Adrenal gland (tissue), 9 donors: ENCODE measurements at regions not wholly inside any gene's neighbourhood (a gene's known extent, or its start where the extent isn't known, plus 50 kb on each side); places are given as distances from the start of the nearest gene placed in this dataset.

Experiments used
- DNase-seq, 7 donors: peaks; one replicate each; pipeline ENCODE4 v3.0.0-alpha.2; 2019 to 2020
- H3K27ac ChIP-seq, 5 donors: fragments of 200-600 bp; sonication (generic) in 4 of 5; 1 replicate in 3 of 5; 2 replicates in 2 of 5; pipeline versions ENCODE4 v1.5.1 to v1.8.0; 2016 to 2020; ENCODE audit warnings: mild to moderate bottlenecking in 1 of 5
- H3K27me3 ChIP-seq: fragments of 200-600 bp; 2 replicates; pipeline ENCODE4 v1.8.0; 2021
- H3K36me3 ChIP-seq, 2 donors: fragments of 200-600 bp; replicated peaks in 1 of 2; 1 replicate in 1 of 2; 2 replicates in 1 of 2; pipeline versions ENCODE4 v1.5.1 to v1.8.0; 2018 to 2022
- H3K4me1 ChIP-seq, 2 donors: fragments of 200-600 bp; replicated peaks in 1 of 2; 1 replicate in 1 of 2; 2 replicates in 1 of 2; pipeline versions ENCODE4 v1.5.1 to v1.8.0; 2018 to 2021
- H3K4me3 ChIP-seq, 4 donors: fragments of 200-600 bp; sonication (generic) in 3 of 4; one replicate each; pipeline ENCODE4 v1.5.1; 2016 to 2018
- H3K9me3 ChIP-seq, 3 donors: fragments of 200-600 bp; sonication (generic) in 1 of 3; replicated peaks in 1 of 3; 1 replicate in 2 of 3; 2 replicates in 1 of 3; pipeline versions ENCODE4 v1.5.1 to v1.8.0; 2016 to 2021
- CTCF ChIP-seq, 6 experiments: fragments of 450-650 bp in 4 of 6; fragments of 200-600 bp in 2 of 6; sonication (generic) in 1 of 6; IDR thresholded peaks; 1 replicate in 5 of 6; 2 replicates in 1 of 6; pipeline versions ENCODE4 v1.5.1 to v1.8.0; 2016 to 2021; ENCODE audit warnings: antibody characterized with exemption in 6 of 6, mild to moderate bottlenecking in 2 of 6, moderate library complexity in 1 of 6
- POLR2A ChIP-seq, 2 donors: fragments of 450-650 bp; IDR thresholded peaks; one replicate each; pipeline ENCODE4 v1.6.1; 2017; ENCODE audit warnings: antibody characterized with exemption in 2 of 2, mild to moderate bottlenecking in 2 of 2, moderate library complexity in 1 of 2
- WGBS, 4 donors: extraction: QIAGEN DNeasy Blood & Tissue Kit in 2 of 4; methylation state at CpG; one replicate each; pipeline versions ENCODE4 v1.1.5 to v1.1.7; 2013 to 2017; 5-methylcytosine and 5-hydroxymethylcytosine counted together
- intact Hi-C, 2 donors: fragments of 100-400 bp; cut with DNase I; formaldehyde crosslinking; loops; one replicate each; pipeline versions ENCODE4 v1.14.1 to v1.15.0; 2022 to 2023
- donor health status: healthy with polysubstance abuse.
- donor health status: Bipolar disorder and iron deficiency.
- donor health status: DM: yes; HTN: yes; CAD: no.
- donor health status: DM: no; HTN: no; CAD: no.
- donor health status: DM: no; HTN: no; CAD: no.

- no peaks in the 10 kb centered on the region for H3K4me1 ChIP-seq
- WGBS, 4 donors: 82 to 92% (median 91%) methylated on average over 8 of the region's 8 CpGs
- H3K27me3 ChIP-seq: no peaks in the 10 kb centered on the region
- no peaks in the 10 kb centered on the region for H3K9me3 ChIP-seq
- H3K36me3 ChIP-seq: no peaks in the 10 kb centered on the region
- no peak for DNase-seq
- no peak overlapping the region for H3K27ac ChIP-seq
- intact Hi-C loops: no loop called here
- TF ChIP-seq POLR2A (IDR thresholded peaks at IDR 0.05): no peak
- no peak for TF ChIP-seq CTCF (IDR thresholded peaks at IDR 0.05)
- H3K4me3 ChIP-seq: no peak overlapping the region
Measured at GRCh38 chr2:78498125-78498524, 527.4 kb upstream of the REG3G start.

- Histone ChIP-seq H3K4me3 (no peak overlapping the region), H3K27me3 (no peaks in the 10 kb centered on the region), H3K9me3 (no peaks in the 10 kb centered on the region), H3K27ac (no peak overlapping the region), H3K4me1 (no peaks in the 10 kb centered on the region), H3K36me3 (no peaks in the 10 kb centered on the region)
- DNase-seq: no peak
- intact Hi-C loops: no loop called here
- 89 to 98% (median 94%) methylated on average over 1 of the region's 1 CpG for WGBS, 4 donors
- TF ChIP-seq CTCF (IDR thresholded peaks at IDR 0.05) (no peak), POLR2A (IDR thresholded peaks at IDR 0.05) (no peak)
Measured at GRCh38 chr2:78506301-78506700, 519.2 kb upstream of the REG3G start.

GRCh38 chr2:78521938-78522337 is 503.6 kb upstream of the REG3G start:
- no peaks in the 10 kb centered on the region for H3K9me3 ChIP-seq
- H3K36me3 ChIP-seq: no peaks in the 10 kb centered on the region
- no peak for DNase-seq
- no peaks in the 10 kb centered on the region for H3K4me1 ChIP-seq
- TF ChIP-seq CTCF (IDR thresholded peaks at IDR 0.05) (no peak), POLR2A (IDR thresholded peaks at IDR 0.05) (no peak)
- intact Hi-C loops: no loop called here
- no peak overlapping the region for H3K27ac ChIP-seq
- WGBS, 4 donors: 57 to 67% (median 64%) methylated on average over 3 of the region's 3 CpGs
- H3K27me3 ChIP-seq: no peaks in the 10 kb centered on the region
- H3K4me3 ChIP-seq: no peak overlapping the region

- no peak for DNase-seq
- intact Hi-C loops: no loop called here
- WGBS, 4 donors: 45 to 63% (median 50%) methylated on average over 5 of the region's 5 CpGs
- H3K9me3 ChIP-seq: no peaks in the 10 kb centered on the region
- no peak overlapping the region for H3K27ac ChIP-seq
- no peaks in the 10 kb centered on the region for H3K36me3 ChIP-seq
- H3K27me3 ChIP-seq: no peaks in the 10 kb centered on the region
- H3K4me1 ChIP-seq: no peaks in the 10 kb centered on the region
- no peak for TF ChIP-seq CTCF (IDR thresholded peaks at IDR 0.05)
- TF ChIP-seq POLR2A (IDR thresholded peaks at IDR 0.05): no peak
- no peak overlapping the region for H3K4me3 ChIP-seq
Measured at GRCh38 chr2:78532762-78533379, 492.6 kb upstream of the REG3G start.
